Astrocyte of the cerebellum (primary cell): ENCODE measurements at regions not wholly inside any gene's neighbourhood (a gene's known extent, or its start where the extent isn't known, plus 50 kb on each side); places are given as distances from the start of the nearest gene placed in this dataset.

ENCODE experiments used
- DNase-seq: peaks from one replicate; pipeline ENCODE4 v3.0.0-alpha.2; 2011; ENCODE audit warnings: low read depth
- H3K4me3 ChIP-seq: 2 replicates; pipeline ENCODE4 v1.5.1; 2011; ENCODE audit warnings: mild to moderate bottlenecking, low read depth, low read length, moderate library complexity
- in situ Hi-C: cut with HindIII; loops from 2 replicates; pipeline ENCODE4 v1.10.0; 2017; ENCODE audit warnings: low sequenced_read_pairs
- TF ChIP-seq, protein P1 (sequence below): IDR thresholded peaks from 2 replicates; pipeline ENCODE4 v1.5.1; 2012; ENCODE audit warnings: low read length, low read depth, moderate library complexity, mild to moderate bottlenecking; ENCODE audit errors: missing control alignments

DNA sequence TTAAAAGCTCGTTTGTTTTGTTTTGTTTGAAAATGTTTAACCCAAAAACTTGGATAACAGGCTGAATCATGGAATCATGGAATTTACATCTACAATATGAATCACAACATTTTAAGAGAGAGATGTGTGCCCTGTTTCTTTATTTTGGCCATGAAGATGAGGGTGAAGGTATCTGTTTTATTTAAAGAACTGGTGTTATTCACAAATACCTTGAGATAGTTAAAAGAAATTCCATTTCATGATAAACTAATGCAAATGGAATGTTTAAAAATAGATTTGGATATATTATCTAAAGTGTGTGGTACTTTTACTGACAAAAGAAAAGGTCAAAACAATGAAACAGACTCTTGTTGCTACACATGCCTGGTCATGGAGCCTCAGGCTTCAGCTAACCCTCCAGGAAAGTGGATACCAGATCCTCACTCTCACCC lies 486.0 kb upstream of the CFAP20DC start:
- no peak overlapping the region for H3K4me3 ChIP-seq
- TF ChIP-seq, protein P1, sequence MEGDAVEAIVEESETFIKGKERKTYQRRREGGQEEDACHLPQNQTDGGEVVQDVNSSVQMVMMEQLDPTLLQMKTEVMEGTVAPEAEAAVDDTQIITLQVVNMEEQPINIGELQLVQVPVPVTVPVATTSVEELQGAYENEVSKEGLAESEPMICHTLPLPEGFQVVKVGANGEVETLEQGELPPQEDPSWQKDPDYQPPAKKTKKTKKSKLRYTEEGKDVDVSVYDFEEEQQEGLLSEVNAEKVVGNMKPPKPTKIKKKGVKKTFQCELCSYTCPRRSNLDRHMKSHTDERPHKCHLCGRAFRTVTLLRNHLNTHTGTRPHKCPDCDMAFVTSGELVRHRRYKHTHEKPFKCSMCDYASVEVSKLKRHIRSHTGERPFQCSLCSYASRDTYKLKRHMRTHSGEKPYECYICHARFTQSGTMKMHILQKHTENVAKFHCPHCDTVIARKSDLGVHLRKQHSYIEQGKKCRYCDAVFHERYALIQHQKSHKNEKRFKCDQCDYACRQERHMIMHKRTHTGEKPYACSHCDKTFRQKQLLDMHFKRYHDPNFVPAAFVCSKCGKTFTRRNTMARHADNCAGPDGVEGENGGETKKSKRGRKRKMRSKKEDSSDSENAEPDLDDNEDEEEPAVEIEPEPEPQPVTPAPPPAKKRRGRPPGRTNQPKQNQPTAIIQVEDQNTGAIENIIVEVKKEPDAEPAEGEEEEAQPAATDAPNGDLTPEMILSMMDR, result no peak
- in situ Hi-C loops, result no loop called here
- no peak for DNase-seq

DNA sequence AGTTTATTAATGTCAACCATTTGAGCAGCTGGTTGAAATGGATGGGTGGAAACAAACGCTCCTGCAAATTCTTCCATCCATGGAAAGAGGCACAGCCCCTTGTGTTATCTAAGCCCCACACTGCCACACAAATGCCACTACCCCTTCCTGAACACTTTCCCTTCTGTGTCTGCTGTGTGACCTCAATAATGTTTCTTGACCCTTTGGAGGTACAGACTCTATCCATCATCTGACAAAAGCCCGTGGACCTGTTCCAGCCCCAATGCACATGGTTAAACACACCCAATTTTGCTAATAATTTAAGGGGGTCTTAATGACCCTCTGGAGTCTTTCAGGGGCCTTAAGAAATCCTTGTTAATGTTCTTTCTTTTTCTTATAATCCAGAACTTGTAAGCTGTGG lies 482.2 kb upstream of the CFAP20DC start:
- in situ Hi-C loops, result no loop called here
- H3K4me3 ChIP-seq, result no peak overlapping the region
- no peak for DNase-seq
- TF ChIP-seq, protein P1, result no peak

DNA sequence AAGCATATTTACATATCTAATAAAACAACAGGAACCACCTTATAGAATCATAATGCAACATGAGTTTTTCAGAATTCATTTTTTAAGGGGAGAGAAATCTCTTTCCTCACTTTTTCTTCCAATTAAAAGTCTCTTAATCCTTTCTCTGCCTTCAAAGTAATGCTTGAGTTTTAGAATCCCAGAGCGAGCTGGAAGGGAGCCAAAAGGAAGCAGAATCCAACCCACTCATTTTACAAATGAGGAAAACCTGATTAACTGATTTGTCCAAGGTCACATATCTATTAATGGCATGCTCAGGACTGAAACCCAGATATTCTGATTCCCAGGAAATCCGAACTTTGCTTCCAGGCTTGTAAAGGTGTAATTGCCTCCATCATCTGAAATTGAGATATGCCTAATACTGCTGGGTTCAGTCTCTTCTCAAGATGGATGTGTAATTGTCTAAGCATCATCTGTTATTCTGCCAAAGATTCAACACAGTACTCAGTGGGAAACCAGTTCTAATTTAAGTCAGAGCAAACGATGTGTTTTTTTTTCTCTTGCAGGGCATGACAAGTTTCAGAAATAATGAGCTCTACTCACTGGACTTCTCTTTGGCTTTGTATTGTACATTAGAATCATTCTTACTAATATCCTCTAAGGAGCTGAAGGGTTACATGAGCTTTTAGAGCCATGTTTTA lies 481.4 kb upstream of the CFAP20DC start:
- DNase-seq, result no peak
- no peak overlapping the region for H3K4me3 ChIP-seq
- TF ChIP-seq, protein P1, result no peak
- in situ Hi-C loops, result no loop called here

DNA sequence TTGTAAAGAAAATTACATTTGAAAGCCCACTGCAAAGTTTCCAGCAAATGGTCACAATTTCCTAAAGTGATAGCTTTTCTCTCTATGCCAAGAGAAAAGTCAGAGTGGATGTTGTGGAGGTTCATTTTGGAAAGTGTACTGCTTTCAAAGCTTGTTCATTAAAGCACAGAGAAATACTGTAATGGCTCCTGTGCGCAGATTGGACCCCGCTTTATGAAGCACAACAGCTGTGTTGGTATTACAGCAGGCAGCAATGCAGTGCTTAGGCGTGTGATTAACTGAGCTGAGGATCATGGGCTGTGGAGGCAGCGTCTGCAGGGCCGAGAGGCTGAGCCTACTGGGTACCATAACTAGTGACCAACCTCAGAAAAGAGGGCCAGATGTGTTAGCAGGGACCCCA lies 478.4 kb upstream of the CFAP20DC start:
- H3K4me3 ChIP-seq, result no peak overlapping the region
- no peak for DNase-seq
- in situ Hi-C loops, result no loop called here
- TF ChIP-seq, protein P1, result no peak

DNA sequence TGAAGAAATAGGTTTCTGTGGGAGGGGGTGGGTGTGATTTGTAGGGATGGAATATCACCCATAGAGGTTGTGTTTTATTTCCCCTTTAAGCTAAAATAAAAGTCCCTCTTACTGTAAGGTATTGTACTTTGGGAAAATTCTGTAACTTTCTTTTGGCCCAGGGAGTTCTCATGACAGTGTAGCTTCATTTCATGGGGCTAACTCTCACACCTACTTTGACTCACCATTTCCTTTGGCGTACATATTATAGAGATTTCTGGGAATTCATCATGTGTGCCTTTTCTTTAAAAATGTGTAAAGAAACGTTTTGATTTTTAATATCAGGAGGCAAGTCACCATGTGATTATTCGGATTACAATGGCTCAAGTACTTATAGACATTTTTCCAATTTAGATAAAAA lies 477.7 kb upstream of the CFAP20DC start:
- in situ Hi-C loops, result no loop called here
- TF ChIP-seq, protein P1, result no peak
- DNase-seq, result no peak
- no peak overlapping the region for H3K4me3 ChIP-seq

DNA sequence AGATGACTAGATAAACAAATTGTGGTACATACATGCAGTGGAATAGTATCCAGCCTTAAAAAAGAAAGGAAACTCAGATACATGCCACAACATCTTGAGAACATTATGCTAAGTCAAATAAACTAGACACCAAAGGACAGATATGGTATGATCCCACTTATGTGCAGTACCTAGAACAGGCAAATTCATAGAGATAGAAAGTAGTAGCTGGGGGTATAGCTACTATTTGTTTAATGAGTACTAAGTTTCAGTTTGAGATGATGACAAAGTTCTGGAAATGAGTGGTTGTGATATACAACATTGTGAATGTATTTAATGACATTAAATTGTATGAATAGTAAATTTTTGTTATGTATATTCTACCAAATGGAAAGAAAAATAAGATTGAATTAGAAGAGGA lies 477.2 kb upstream of the CFAP20DC start:
- no peak for DNase-seq
- TF ChIP-seq, protein P1, result no peak
- no peak overlapping the region for H3K4me3 ChIP-seq
- in situ Hi-C loops, result no loop called here
